ENCODE measurements at regions not wholly inside any gene's neighbourhood (a gene's known extent, or its start where the extent isn't known, plus 50 kb on each side); places are given as distances from the start of the nearest gene placed in this dataset.

DNA sequence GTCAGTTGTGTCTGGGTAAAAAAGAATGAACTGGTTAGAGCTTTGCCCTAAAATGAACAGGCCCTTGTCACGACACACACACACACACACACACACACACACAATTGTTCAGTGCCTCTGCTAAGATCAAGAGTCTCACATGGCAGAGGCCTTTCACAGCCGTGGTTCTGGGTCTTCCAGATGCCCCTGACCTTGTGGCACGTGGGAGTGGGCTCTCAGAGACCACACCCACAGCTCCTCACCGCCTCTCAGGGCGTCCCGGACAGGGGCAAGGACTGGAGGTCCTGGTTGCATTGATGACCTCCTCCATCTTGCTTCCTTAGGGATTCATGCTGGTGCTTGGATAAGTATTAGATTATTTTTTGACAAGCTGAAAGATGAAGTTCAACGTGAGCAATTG lies 101.0 kb downstream of the HSPH1 start:
- ATAC-seq = no peak
- TF ChIP-seq ZNF565 (CRISPR knock-in tag; conservative IDR thresholded peaks at IDR 0.05; ENCODE audit: low read depth) = no peak
- TF ChIP-seq PPARA (CRISPR knock-in tag; IDR thresholded peaks at IDR 0.05; ENCODE audit: borderline replicate concordance) = no peak
- TF ChIP-seq ARNTL (CRISPR knock-in tag; IDR thresholded peaks at IDR 0.05; ENCODE audit: borderline replicate concordance, low read depth) = no peak
- no peak for TF ChIP-seq ZNF8 (CRISPR knock-in tag; IDR thresholded peaks at IDR 0.05)
- no peak for TF ChIP-seq GLIS3 (CRISPR knock-in tag; IDR thresholded peaks at IDR 0.05)
- TF ChIP-seq, protein P1, sequence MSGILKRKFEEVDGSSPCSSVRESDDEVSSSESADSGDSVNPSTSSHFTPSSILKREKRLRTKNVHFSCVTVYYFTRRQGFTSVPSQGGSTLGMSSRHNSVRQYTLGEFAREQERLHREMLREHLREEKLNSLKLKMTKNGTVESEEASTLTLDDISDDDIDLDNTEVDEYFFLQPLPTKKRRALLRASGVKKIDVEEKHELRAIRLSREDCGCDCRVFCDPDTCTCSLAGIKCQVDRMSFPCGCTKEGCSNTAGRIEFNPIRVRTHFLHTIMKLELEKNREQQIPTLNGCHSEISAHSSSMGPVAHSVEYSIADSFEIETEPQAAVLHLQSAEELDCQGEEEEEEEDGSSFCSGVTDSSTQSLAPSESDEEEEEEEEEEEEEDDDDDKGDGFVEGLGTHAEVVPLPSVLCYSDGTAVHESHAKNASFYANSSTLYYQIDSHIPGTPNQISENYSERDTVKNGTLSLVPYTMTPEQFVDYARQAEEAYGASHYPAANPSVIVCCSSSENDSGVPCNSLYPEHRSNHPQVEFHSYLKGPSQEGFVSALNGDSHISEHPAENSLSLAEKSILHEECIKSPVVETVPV (CRISPR knock-in tag; IDR thresholded peaks at IDR 0.05) = no peak
- no peak for TF ChIP-seq SNAI2 (CRISPR knock-in tag; IDR thresholded peaks at IDR 0.05)

DNA sequence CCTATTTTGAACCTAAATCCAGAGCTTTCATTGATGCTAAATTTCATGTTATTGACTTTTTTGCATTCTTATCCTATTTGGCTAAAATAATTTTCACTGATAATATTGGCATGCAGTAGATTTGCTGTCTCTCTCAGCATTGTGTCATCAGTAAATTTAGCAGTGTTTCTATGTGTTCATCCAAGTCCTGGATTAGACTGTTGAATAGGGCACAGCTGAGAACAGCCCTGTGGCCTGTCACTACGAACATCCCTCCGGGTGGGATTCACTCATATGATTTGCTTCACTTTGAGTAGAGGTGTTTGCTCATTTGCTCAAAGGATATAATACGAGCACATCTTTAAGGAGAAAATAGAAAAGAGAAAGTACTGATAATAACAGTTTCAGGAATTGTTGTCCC lies 101.5 kb downstream of the HSPH1 start:
- no peak for ATAC-seq
- TF ChIP-seq BACH2 (CRISPR knock-in tag; IDR thresholded peaks at IDR 0.05; ENCODE audit: borderline replicate concordance) (no peak), ZC3H10 (CRISPR knock-in tag; IDR thresholded peaks at IDR 0.05) (no peak), ARNTL (CRISPR knock-in tag; IDR thresholded peaks at IDR 0.05; ENCODE audit: borderline replicate concordance, low read depth) (no peak), CSDC2 (CRISPR knock-in tag; IDR thresholded peaks at IDR 0.05) (no peak), ZFP3 (CRISPR knock-in tag; IDR thresholded peaks at IDR 0.05) (no peak), ZNF70 (CRISPR knock-in tag; IDR thresholded peaks at IDR 0.05) (no peak), ZNF8 (CRISPR knock-in tag; IDR thresholded peaks at IDR 0.05) (no peak), TCF4 (CRISPR knock-in tag; IDR thresholded peaks at IDR 0.05; ENCODE audit: borderline replicate concordance) (no peak), ISL1 (CRISPR knock-in tag; IDR thresholded peaks at IDR 0.05) (no peak), ZFP30 (CRISPR knock-in tag; IDR thresholded peaks at IDR 0.05) (no peak), GLIS3 (CRISPR knock-in tag; IDR thresholded peaks at IDR 0.05) (no peak), RARB (CRISPR knock-in tag; IDR thresholded peaks at IDR 0.05) (no peak), PPARA (CRISPR knock-in tag; IDR thresholded peaks at IDR 0.05; ENCODE audit: borderline replicate concordance) (no peak), OSR1 (CRISPR knock-in tag; IDR thresholded peaks at IDR 0.05) (no peak), ESRRG (CRISPR knock-in tag; IDR thresholded peaks at IDR 0.05) (no peak)
- TF ChIP-seq, protein P2, sequence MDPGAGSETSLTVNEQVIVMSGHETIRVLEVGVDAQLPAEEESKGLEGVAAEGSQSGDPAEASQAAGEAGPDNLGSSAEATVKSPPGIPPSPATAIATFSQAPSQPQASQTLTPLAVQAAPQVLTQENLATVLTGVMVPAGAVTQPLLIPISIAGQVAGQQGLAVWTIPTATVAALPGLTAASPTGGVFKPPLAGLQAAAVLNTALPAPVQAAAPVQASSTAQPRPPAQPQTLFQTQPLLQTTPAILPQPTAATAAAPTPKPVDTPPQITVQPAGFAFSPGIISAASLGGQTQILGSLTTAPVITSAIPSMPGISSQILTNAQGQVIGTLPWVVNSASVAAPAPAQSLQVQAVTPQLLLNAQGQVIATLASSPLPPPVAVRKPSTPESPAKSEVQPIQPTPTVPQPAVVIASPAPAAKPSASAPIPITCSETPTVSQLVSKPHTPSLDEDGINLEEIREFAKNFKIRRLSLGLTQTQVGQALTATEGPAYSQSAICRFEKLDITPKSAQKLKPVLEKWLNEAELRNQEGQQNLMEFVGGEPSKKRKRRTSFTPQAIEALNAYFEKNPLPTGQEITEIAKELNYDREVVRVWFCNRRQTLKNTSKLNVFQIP (CRISPR knock-in tag; IDR thresholded peaks at IDR 0.05; ENCODE audit: borderline replicate concordance, low read depth) = no peak
- TF ChIP-seq, protein P3, sequence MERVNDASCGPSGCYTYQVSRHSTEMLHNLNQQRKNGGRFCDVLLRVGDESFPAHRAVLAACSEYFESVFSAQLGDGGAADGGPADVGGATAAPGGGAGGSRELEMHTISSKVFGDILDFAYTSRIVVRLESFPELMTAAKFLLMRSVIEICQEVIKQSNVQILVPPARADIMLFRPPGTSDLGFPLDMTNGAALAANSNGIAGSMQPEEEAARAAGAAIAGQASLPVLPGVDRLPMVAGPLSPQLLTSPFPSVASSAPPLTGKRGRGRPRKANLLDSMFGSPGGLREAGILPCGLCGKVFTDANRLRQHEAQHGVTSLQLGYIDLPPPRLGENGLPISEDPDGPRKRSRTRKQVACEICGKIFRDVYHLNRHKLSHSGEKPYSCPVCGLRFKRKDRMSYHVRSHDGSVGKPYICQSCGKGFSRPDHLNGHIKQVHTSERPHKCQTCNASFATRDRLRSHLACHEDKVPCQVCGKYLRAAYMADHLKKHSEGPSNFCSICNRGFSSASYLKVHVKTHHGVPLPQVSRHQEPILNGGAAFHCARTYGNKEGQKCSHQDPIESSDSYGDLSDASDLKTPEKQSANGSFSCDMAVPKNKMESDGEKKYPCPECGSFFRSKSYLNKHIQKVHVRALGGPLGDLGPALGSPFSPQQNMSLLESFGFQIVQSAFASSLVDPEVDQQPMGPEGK (CRISPR knock-in tag; IDR thresholded peaks at IDR 0.05; ENCODE audit: borderline replicate concordance) = no peak
- TF ChIP-seq, protein P1 (CRISPR knock-in tag; IDR thresholded peaks at IDR 0.05) = no peak

DNA sequence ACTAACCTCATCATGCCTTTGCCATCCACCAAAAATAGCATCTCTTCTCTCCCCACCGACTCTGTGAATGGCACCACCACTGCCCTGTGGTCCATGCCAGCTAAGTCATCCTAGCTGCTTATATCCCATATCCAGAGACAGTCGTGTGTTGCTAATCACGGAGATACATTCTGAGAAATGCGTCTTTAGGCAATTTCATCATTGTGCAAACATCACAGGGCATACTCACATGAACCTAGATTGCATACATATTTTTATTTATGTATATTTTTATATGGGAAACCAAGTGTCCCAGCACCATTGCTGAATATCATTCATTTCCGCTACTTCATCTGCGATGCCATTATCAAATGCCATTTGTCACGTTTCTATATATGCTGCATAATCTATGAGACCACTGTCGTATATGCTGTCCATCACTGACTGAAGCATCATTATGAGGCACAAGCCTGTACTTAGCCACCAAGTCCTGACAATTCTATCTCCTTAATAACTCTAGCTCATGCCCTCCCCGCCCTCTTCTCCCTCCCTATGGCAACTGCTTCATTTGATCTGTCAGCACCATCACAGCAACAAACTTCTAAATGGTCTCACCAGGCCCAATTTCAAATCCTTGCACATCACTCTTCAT lies 104.2 kb downstream of the HSPH1 start:
- TF ChIP-seq ZNF565 (CRISPR knock-in tag; conservative IDR thresholded peaks at IDR 0.05; ENCODE audit: low read depth) (no peak), ESRRG (CRISPR knock-in tag; IDR thresholded peaks at IDR 0.05) (no peak), BACH2 (CRISPR knock-in tag; IDR thresholded peaks at IDR 0.05; ENCODE audit: borderline replicate concordance) (no peak), ARNTL (CRISPR knock-in tag; IDR thresholded peaks at IDR 0.05; ENCODE audit: borderline replicate concordance, low read depth) (no peak), OSR1 (CRISPR knock-in tag; IDR thresholded peaks at IDR 0.05) (no peak), TOX (CRISPR knock-in tag; IDR thresholded peaks at IDR 0.05; ENCODE audit: borderline replicate concordance) (no peak)
- ATAC-seq = no peak

DNA sequence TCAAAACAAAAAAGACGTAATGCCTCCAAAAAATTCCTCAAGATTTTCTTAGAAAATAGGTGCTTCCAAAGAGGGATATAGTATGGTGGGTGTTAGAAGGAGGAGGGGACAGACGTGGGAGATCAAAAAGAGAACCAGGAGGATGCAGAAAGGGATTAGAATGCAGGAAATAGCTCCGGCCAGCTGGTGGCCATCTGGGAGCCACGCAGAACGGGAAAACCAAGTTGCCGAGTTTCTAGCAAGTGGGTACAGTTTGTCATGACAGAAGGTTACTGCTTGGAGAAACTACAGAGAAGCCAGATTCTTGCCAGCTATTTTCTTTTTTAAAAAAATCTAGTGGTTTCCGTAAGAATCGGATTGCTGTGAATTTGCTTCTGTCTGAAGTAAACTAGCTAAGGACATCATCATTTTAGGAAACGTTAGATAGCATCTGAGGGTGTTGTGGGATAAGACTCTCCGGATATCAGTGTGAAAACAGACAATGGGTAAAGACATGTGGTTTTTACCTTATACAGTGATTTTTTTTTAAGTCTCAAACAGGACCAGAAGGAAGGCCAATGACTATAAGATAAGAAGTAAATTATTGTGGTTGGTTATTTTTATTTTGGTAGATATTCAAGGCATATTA lies 104.9 kb downstream of the HSPH1 start:
- peak; percentile 48; the same call in 1 of the 3 replicates for ATAC-seq
- peak; percentile 62; the same call in 1 of the 2 replicates for TF ChIP-seq TCF4 (CRISPR knock-in tag; IDR thresholded peaks at IDR 0.05; ENCODE audit: borderline replicate concordance)
- no peak for TF ChIP-seq CSDC2 (CRISPR knock-in tag; IDR thresholded peaks at IDR 0.05)
- TF ChIP-seq, protein P1 (CRISPR knock-in tag; IDR thresholded peaks at IDR 0.05) = no peak
